COLO668 (cell line): ENCODE measurements at regions not wholly inside any gene's neighbourhood (a gene's known extent, or its start where the extent isn't known, plus 50 kb on each side); places are given as distances from the start of the nearest gene placed in this dataset.
A peak's percentile ranks its signal among the peaks of the same experiment; 100 is the strongest.

ENCODE experiments used
- DNase-seq: peaks from one replicate; lab custom pipeline; 2025; ENCODE audit not compliant: unreplicated experiment; lab: John Stamatoyannopoulos, UW

- no peak for DNase-seq
Measured at GRCh38 chr1:221414772-221415539, 326.9 kb downstream of the DUSP10 start.

- DNase-seq = no peak
Measured at GRCh38 chr1:221415651-221416050, 326.2 kb downstream of the DUSP10 start.

- no peak for DNase-seq
Measured at GRCh38 chr1:221416142-221416541, 325.7 kb downstream of the DUSP10 start.

DNA sequence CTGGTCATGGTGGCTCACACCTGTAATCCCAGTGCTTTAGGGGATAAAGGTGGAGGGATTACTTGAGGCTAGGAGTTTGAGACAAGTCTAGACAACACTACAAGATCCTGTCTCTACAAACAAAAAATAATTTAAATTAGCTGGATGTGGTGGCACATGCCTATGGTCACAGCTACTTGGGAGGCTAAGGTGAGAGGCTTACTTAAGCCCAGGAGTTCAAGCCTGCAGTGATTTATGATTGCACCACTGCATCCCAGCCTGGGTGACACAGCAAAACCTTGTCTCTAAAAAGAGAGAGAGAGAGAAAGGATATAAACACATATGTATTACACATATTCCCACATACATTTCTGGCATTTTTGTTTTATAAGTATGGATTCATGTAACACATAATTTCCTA, 325.2 kb downstream of the DUSP10 start:
- DNase-seq = no peak

GRCh38 chr1:221418346-221418745, 323.5 kb downstream of the DUSP10 start:
- no peak for DNase-seq

DNA sequence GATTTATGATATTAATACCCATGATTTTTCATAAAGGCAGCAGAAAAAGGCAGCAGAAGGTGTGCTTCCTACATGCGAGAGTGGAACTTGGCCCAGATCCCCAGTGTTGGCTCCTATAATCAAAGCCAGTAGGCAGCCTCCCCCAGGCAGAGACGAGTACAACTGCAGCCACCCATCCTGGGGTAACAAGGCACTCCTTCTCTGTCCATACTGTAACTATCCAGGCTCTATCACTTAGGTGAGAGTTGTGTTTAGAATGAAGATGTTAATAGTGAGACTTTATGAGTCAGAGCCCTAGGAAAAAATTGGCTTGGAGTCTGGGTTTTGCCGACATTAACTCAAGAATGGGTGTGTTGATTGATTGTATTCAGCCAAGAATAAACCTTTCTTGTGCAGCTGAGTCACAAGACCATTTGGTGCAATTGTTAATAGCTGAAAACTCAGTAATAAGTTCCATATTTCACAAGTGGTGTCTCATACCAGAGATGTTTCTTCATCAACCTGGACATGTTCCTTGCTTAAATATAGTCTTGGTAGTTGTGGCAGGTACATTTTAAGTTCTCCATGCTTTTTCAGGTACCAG, 322.3 kb downstream of the DUSP10 start:
- DNase-seq = no peak

DNA sequence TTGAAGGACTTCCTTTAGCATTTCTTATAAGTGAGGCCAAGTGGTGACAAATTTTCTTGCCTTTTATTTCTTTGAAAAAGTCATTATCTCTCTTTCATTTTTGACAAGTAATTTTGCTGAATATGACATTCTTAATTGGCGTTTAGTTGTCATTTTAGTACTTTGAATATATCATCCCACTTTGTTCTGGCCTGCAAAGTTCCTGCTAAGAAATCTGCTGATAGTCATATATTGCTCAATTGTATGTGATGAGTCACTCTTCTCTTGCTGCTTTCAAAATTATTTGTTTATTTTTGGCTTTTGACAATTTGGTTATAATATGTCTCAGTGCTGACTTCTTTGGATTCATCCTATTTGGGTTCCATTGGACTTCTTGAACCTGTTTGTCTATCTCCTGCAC, 312.6 kb downstream of the DUSP10 start:
- no peak for DNase-seq

DNA sequence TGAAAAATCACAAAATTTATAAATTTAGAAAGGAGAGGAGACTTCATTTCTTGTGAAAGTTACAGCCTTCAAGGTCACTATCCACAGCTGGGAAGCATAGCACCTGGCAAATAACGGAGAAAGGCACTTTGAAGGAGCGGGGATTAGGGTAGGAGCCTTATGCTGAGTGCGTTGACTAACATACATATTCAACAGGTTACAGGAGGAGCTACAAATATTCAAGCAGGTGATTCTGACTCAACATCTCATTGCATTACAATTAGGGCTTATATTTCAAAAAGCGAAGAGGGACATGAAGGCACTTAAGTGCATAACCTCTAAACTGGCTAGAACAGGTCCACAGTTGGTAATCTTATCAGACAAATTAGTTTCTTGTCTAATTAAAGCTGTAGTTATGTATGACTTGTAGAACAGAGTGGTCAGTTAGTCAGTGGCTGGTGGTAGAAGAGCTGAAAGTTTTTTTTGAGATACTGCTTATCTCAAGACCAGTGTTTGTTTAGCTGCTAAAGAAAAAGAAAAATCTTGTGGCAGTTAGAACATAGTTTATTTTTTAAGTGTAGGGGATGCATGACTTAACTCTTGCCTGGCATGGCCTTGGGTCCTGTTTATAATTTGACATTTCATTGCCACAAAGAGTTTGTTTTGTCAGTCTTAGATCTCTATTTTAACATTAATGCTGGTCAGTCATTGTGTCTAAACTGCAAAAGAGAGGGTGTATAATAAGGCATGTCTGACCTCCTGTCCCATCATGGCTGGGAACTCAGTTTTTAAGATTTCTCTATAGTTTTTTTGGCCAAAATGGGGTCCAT, 311.5 kb downstream of the DUSP10 start:
- no peak for DNase-seq

- DNase-seq = no peak
Measured at GRCh38 chr1:221431068-221431651, 310.7 kb downstream of the DUSP10 start.

DNA sequence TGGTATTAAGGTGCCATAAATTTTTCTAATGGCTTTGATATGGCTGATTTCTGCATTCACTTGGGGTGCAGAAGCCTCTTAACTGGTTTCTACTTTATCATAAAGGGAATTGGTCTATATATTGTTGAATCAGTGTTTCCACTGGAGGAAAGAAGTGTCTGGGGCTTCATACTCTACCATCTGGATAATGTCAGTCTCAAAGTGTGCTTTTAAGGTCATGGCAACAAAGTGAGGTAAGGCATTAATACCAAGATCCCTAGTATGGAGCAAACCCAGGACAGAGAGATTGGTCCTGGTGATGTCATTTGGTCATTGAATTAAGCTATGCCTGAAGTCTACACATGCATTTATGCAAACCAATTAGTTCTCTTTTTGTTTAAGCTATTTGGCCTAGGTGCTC, 309.9 kb downstream of the DUSP10 start:
- no peak for DNase-seq

GRCh38 chr1:221435504-221435904, 306.4 kb downstream of the DUSP10 start:
- no peak for DNase-seq

GRCh38 chr1:221437171-221437570, 304.7 kb downstream of the DUSP10 start:
- DNase-seq = no peak

- DNase-seq = no peak
Measured at GRCh38 chr1:221437926-221438325, 304.0 kb downstream of the DUSP10 start.

- DNase-seq = peak; percentile 24
Measured at GRCh38 chr1:221439008-221439746, 302.7 kb downstream of the DUSP10 start.

GRCh38 chr1:221439747-221440501, 302.0 kb downstream of the DUSP10 start:
- DNase-seq = peak; percentile 18

DNA sequence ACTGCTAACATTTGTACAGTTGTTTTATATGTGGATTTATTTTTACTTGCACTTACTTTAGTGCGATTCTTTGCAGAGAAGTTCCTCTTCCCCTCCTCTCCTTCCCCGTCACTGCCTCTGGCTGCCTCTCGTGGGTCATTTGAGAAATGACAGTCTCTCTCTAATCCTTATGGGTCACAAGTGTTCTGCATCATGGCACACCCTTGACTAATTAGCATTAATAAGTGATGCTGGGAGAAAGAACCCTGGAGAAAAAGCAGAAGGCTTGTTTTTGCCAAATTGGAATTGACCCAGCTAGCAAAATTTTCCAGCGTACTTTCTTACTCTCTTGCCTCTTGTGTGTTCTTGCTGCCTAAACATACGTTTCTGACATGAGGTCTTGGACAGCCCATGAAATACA, 301.2 kb downstream of the DUSP10 start:
- no peak for DNase-seq

- no peak for DNase-seq
Measured at GRCh38 chr1:221442056-221442455, 299.8 kb downstream of the DUSP10 start.

- DNase-seq = no peak
Measured at GRCh38 chr1:221444346-221444745, 297.5 kb downstream of the DUSP10 start.

- DNase-seq = no peak
Measured at GRCh38 chr1:221448585-221449175, 293.2 kb downstream of the DUSP10 start.

DNA sequence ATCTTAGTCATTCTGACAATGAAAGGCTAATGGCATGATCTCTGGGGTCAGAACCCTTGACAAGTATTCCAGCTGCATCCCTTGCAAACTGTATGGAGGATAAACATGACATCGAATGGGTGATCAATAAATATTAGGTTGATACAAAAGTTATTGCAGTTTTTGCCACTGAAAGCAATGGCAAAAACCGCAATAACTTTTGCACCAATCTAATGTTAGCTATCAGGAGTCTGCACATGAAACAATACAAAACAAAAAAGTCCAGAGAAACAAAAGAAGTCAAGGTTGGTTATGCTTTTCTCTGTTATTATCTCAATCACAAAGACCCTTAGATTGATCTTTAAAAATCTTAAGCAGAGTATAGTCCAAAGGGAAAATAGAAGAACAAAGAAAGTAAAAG, 292.7 kb downstream of the DUSP10 start:
- no peak for DNase-seq
